ENCODE measurements at regions not wholly inside any gene's neighbourhood (a gene's known extent, or its start where the extent isn't known, plus 50 kb on each side); places are given as distances from the start of the nearest gene placed in this dataset.

GRCh38 chr9:73871636-73872035 lies 625.5 kb upstream of the RORB start:
- H3K9me3 Mint-ChIP-seq (ENCODE audit: insufficient read depth), result no peaks in the 10 kb centered on the region
- Histone ChIP-seq H3K9ac (ENCODE audit: low read length) (no peak overlapping the region), H3K79me2 (ENCODE audit: control insufficient read depth, insufficient read depth, low read length) (no peaks in the 10 kb centered on the region), H3K9me3 (ENCODE audit: control extremely low read depth in 1 of 3, control insufficient read depth in 2 of 3, insufficient read depth in 1 of 3, low read length in 2 of 3) (no peaks in the 10 kb centered on the region), H3K4me1 (ENCODE audit: control insufficient read depth in 2 of 2, insufficient read depth in 2 of 2, low read length in 2 of 2) (no peaks in the 10 kb centered on the region), H3K4me2 (replicated peaks; ENCODE audit: low read depth, low read length, poor library complexity, severe bottlenecking) (no peak overlapping the region), H3K36me3 (replicated peaks in 1 of 2; ENCODE audit: control extremely low read depth in 1 of 2, control insufficient read depth in 1 of 2, extremely low read depth in 1 of 2, insufficient read depth in 2 of 2, low read length in 1 of 2) (no peaks in the 10 kb centered on the region), H3K4me3 (ENCODE audit: control extremely low read depth in 1 of 5, extremely low read depth in 1 of 5, insufficient read depth in 1 of 5, low read depth in 2 of 5, low read length in 4 of 5) (no peak overlapping the region), H3K27me3 (replicated peaks in 1 of 4; ENCODE audit: control extremely low read depth in 1 of 4, control insufficient read depth in 3 of 4, insufficient read depth in 4 of 4, low read length in 3 of 4) (no peaks in the 10 kb centered on the region), H4K20me1 (ENCODE audit: control insufficient read depth, insufficient read depth, low read length, poor library complexity, severe bottlenecking) (no peaks in the 10 kb centered on the region), H2AFZ (ENCODE audit: insufficient read depth, low read depth, low read length, poor library complexity, severe bottlenecking) (no peak overlapping the region), H3K27ac (ENCODE audit: low read length in 2 of 2) (no peak overlapping the region)
- intact Hi-C loops (cut with micrococcal nuclease), result no loop called here
- no peak overlapping the region for H3K4me3 Mint-ChIP-seq
- WGBS (ENCODE audit: insufficient coverage), result 79% methylated on average over 4 of the region's 4 CpGs
- peaks cover 4% of the 10 kb centered on the region for H3K4me1 Mint-ChIP-seq
- POLR2A ChIA-PET, result no interaction called here
- DNase-seq, result no peak
- no peaks in the 10 kb centered on the region for H3K27me3 Mint-ChIP-seq
- no peak overlapping the region for H3K27ac Mint-ChIP-seq
- no peak for ATAC-seq (ENCODE audit: low read depth)
- CTCF ChIA-PET, result no interaction called here
- TF ChIP-seq CTCF (IDR thresholded peaks at IDR 0.05) (no peak), EZH2 (IDR thresholded peaks at IDR 0.05; ENCODE audit: borderline replicate concordance, insufficient read depth, low read depth, low read length, poor library complexity, severe bottlenecking) (no peak)

GRCh38 chr9:73872701-73873100 lies 624.4 kb upstream of the RORB start:
- Mint-ChIP-seq H3K4me3 (no peak overlapping the region), H3K4me1 (peaks cover 4% of the 10 kb centered on the region), H3K27me3 (no peaks in the 10 kb centered on the region), H3K27ac (no peak overlapping the region), H3K9me3 (ENCODE audit: insufficient read depth) (no peaks in the 10 kb centered on the region)
- H3K4me2 ChIP-seq (replicated peaks; ENCODE audit: low read depth, low read length, poor library complexity, severe bottlenecking), result no peak overlapping the region
- CTCF ChIA-PET, result no interaction called here
- ATAC-seq (ENCODE audit: low read depth), result no peak
- TF ChIP-seq EZH2 (IDR thresholded peaks at IDR 0.05; ENCODE audit: borderline replicate concordance, insufficient read depth, low read depth, low read length, poor library complexity, severe bottlenecking) (no peak), CTCF (IDR thresholded peaks at IDR 0.05) (no peak)
- DNase-seq, result no peak
- H4K20me1 ChIP-seq (ENCODE audit: control insufficient read depth, insufficient read depth, low read length, poor library complexity, severe bottlenecking), result no peaks in the 10 kb centered on the region
- no peaks in the 10 kb centered on the region for H3K4me1 ChIP-seq (ENCODE audit: control insufficient read depth in 2 of 2, insufficient read depth in 2 of 2, low read length in 2 of 2)
- POLR2A ChIA-PET, result no interaction called here
- intact Hi-C loops (cut with micrococcal nuclease), result no loop called here
- no peaks in the 10 kb centered on the region for H3K9me3 ChIP-seq (ENCODE audit: control extremely low read depth in 1 of 3, control insufficient read depth in 2 of 3, insufficient read depth in 1 of 3, low read length in 2 of 3)
- no peaks in the 10 kb centered on the region for H3K27me3 ChIP-seq (replicated peaks in 1 of 4; ENCODE audit: control extremely low read depth in 1 of 4, control insufficient read depth in 3 of 4, insufficient read depth in 4 of 4, low read length in 3 of 4)
- no peak overlapping the region for H2AFZ ChIP-seq (ENCODE audit: insufficient read depth, low read depth, low read length, poor library complexity, severe bottlenecking)
- no peaks in the 10 kb centered on the region for H3K36me3 ChIP-seq (replicated peaks in 1 of 2; ENCODE audit: control extremely low read depth in 1 of 2, control insufficient read depth in 1 of 2, extremely low read depth in 1 of 2, insufficient read depth in 2 of 2, low read length in 1 of 2)
- no peak overlapping the region for H3K27ac ChIP-seq (ENCODE audit: low read length in 2 of 2)
- WGBS (ENCODE audit: insufficient coverage), result 38% methylated on average over 5 of the region's 6 CpGs
- no peaks in the 10 kb centered on the region for H3K79me2 ChIP-seq (ENCODE audit: control insufficient read depth, insufficient read depth, low read length)
- H3K4me3 ChIP-seq (ENCODE audit: control extremely low read depth in 1 of 5, extremely low read depth in 1 of 5, insufficient read depth in 1 of 5, low read depth in 2 of 5, low read length in 4 of 5), result no peak overlapping the region
- H3K9ac ChIP-seq (ENCODE audit: low read length), result no peak overlapping the region
